Astrocyte (in vitro differentiated cells and primary cell): ENCODE measurements at regions not wholly inside any gene's neighbourhood (a gene's known extent, or its start where the extent isn't known, plus 50 kb on each side); places are given as distances from the start of the nearest gene placed in this dataset.

Experiments used
- CTCF ChIP-seq: IDR thresholded peaks from 2 replicates; pipeline ENCODE4 v1.5.1; 2011; ENCODE audit warnings: low read depth, mild to moderate bottlenecking, inconsistent platforms, low read length, moderate library complexity; ENCODE audit not compliant: insufficient read depth
- EZH2 ChIP-seq: IDR thresholded peaks from 2 replicates; pipeline ENCODE4 v1.6.1; 2012; ENCODE audit warnings: mild to moderate bottlenecking, low read length, inconsistent platforms; ENCODE audit not compliant: insufficient read depth

DNA sequence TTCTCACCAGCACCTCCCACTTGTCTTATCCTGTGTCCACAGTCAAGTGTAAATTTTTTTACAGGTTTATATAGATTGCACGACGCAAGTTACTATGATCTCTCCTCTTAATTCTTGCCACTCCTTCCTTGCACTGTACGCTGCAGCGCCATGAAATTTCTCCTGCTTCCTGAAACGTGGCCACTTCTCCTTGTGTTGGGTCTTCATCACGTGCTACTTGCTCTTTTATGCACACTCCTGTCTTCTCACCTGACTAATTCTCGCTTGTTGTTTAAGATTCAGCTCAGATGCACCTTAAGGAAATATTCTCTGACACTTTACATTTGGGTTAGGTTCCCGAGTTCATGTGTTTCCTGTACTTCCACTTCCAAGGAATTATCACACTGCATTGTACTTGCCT, 76.5 kb upstream of the ODAD2 start:
- TF ChIP-seq CTCF = no peak
- no peak for TF ChIP-seq EZH2
